DOHH2 (cell line): ENCODE measurements at regions not wholly inside any gene's neighbourhood (a gene's known extent, or its start where the extent isn't known, plus 50 kb on each side); places are given as distances from the start of the nearest gene placed in this dataset.

Experiments
- H3F3A ChIP-seq: fragments of 200-600 bp; sonication (generic), shearing (Covaris generic); 2 replicates; pipeline ENCODE4 v1.6.0; 2016; ENCODE audit warnings: antibody characterized with exemption, mild to moderate bottlenecking; ENCODE audit not compliant: control insufficient read depth, insufficient read depth
- H3K27ac ChIP-seq: fragments of 200-600 bp; sonication (generic); 2 replicates; pipeline ENCODE4 v1.5.1; 2014; ENCODE audit warnings: low read depth, mild to moderate bottlenecking, low read length, moderate library complexity
- H3K27me3 ChIP-seq: fragments of 200-600 bp; sonication (generic); 2 replicates; pipeline ENCODE4 v1.6.1; 2014; ENCODE audit warnings: mild to moderate bottlenecking, low read length, mixed read lengths; ENCODE audit not compliant: control insufficient read depth
- H3K36me3 ChIP-seq: fragments of 200-600 bp; sonication (generic); 2 replicates; pipeline ENCODE4 v1.6.1; 2014; ENCODE audit warnings: mild to moderate bottlenecking, low read length, moderate library complexity, mixed read lengths; ENCODE audit not compliant: control insufficient read depth
- H3K4me1 ChIP-seq: fragments of 200-600 bp; sonication (generic); 2 replicates; pipeline ENCODE4 v1.6.1; 2014; ENCODE audit warnings: mild to moderate bottlenecking, low read length, mixed read lengths; ENCODE audit not compliant: control insufficient read depth
- H3K4me2 ChIP-seq: fragments of 200-600 bp; sonication (generic); 2 replicates; pipeline ENCODE4 v1.6.0; 2014; ENCODE audit warnings: mild to moderate bottlenecking, low read length, moderate library complexity
- H3K4me3 ChIP-seq: fragments of 200-600 bp; sonication (generic); 2 replicates; pipeline ENCODE4 v1.5.1; 2014; ENCODE audit warnings: mild to moderate bottlenecking, low read length, mixed read lengths
- H3K79me2 ChIP-seq: fragments of 200-600 bp; sonication (generic); 2 replicates; pipeline ENCODE4 v1.6.1; 2014; ENCODE audit warnings: mild to moderate bottlenecking, low read length, mixed read lengths; ENCODE audit not compliant: control insufficient read depth
- H3K9me2 ChIP-seq: fragments of 200-600 bp; sonication (generic); replicated peaks from 2 replicates; pipeline ENCODE4 v1.6.1; 2014; ENCODE audit warnings: mild to moderate bottlenecking, low read length, mixed read lengths; ENCODE audit not compliant: control insufficient read depth
- H3K9me3 ChIP-seq: fragments of 200-600 bp; sonication (generic); 2 replicates; pipeline ENCODE4 v1.6.1; 2014; ENCODE audit warnings: antibody characterized with exemption, low read length, mixed read lengths; ENCODE audit not compliant: control insufficient read depth, insufficient read depth
- H4K20me1 ChIP-seq: fragments of 200-600 bp; sonication (generic); 2 replicates; pipeline ENCODE4 v1.6.0; 2014; ENCODE audit warnings: low read depth, mild to moderate bottlenecking, antibody characterized with exemption, low read length, moderate library complexity; ENCODE audit not compliant: control insufficient read depth, insufficient read depth
- EZH2phosphoT487 ChIP-seq: fragments of 200-600 bp; sonication (generic); IDR thresholded peaks from 2 replicates; pipeline ENCODE4 v1.6.1; 2017; ENCODE audit warnings: borderline replicate concordance, mild to moderate bottlenecking, antibody characterized with exemption, low read length, moderate library complexity, mixed read lengths
- TF ChIP-seq, protein P1 (sequence below): fragments of 200-600 bp; sonication (generic); IDR thresholded peaks from one replicate; pipeline ENCODE4 v1.5.1; 2014; ENCODE audit warnings: antibody characterized with exemption, mild to moderate bottlenecking, low read depth, low read length; ENCODE audit not compliant: poor library complexity, severe bottlenecking

GRCh38 chr10:53071505-53072125 is 299.0 kb upstream of the MBL2 start:
- no peak overlapping the region for H3K4me2 ChIP-seq
- TF ChIP-seq EZH2phosphoT487, result no peak
- TF ChIP-seq, protein P1, sequence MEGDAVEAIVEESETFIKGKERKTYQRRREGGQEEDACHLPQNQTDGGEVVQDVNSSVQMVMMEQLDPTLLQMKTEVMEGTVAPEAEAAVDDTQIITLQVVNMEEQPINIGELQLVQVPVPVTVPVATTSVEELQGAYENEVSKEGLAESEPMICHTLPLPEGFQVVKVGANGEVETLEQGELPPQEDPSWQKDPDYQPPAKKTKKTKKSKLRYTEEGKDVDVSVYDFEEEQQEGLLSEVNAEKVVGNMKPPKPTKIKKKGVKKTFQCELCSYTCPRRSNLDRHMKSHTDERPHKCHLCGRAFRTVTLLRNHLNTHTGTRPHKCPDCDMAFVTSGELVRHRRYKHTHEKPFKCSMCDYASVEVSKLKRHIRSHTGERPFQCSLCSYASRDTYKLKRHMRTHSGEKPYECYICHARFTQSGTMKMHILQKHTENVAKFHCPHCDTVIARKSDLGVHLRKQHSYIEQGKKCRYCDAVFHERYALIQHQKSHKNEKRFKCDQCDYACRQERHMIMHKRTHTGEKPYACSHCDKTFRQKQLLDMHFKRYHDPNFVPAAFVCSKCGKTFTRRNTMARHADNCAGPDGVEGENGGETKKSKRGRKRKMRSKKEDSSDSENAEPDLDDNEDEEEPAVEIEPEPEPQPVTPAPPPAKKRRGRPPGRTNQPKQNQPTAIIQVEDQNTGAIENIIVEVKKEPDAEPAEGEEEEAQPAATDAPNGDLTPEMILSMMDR, result no peak
- H3K9me2 ChIP-seq, result no peaks in the 10 kb centered on the region
- H3K27me3 ChIP-seq, result no peaks in the 10 kb centered on the region
- no peaks in the 10 kb centered on the region for H3F3A ChIP-seq
- H3K79me2 ChIP-seq, result no peaks in the 10 kb centered on the region
- no peaks in the 10 kb centered on the region for H3K36me3 ChIP-seq
- H3K27ac ChIP-seq, result no peak overlapping the region
- H3K9me3 ChIP-seq, result no peaks in the 10 kb centered on the region
- no peaks in the 10 kb centered on the region for H4K20me1 ChIP-seq
- H3K4me3 ChIP-seq, result no peak overlapping the region
- no peaks in the 10 kb centered on the region for H3K4me1 ChIP-seq

GRCh38 chr10:53069013-53069412 is 296.4 kb upstream of the MBL2 start:
- Histone ChIP-seq H3K79me2 (no peaks in the 10 kb centered on the region), H3K27me3 (no peaks in the 10 kb centered on the region), H3K27ac (no peak overlapping the region), H3F3A (no peaks in the 10 kb centered on the region), H3K9me3 (no peaks in the 10 kb centered on the region), H3K4me3 (no peak overlapping the region), H3K4me2 (no peak overlapping the region), H3K36me3 (no peaks in the 10 kb centered on the region), H3K9me2 (no peaks in the 10 kb centered on the region), H3K4me1 (no peaks in the 10 kb centered on the region), H4K20me1 (no peaks in the 10 kb centered on the region)
- no peak for TF ChIP-seq EZH2phosphoT487
- TF ChIP-seq, protein P1, result no peak

GRCh38 chr10:53064614-53065013 is 292.0 kb upstream of the MBL2 start:
- H3F3A ChIP-seq, result no peaks in the 10 kb centered on the region
- TF ChIP-seq EZH2phosphoT487, result no peak
- TF ChIP-seq, protein P1, result no peak
- H3K79me2 ChIP-seq, result no peaks in the 10 kb centered on the region
- H3K4me1 ChIP-seq, result no peaks in the 10 kb centered on the region
- H3K9me2 ChIP-seq, result no peaks in the 10 kb centered on the region
- H3K4me3 ChIP-seq, result no peak overlapping the region
- H3K36me3 ChIP-seq, result no peaks in the 10 kb centered on the region
- H3K27ac ChIP-seq, result no peak overlapping the region
- no peak overlapping the region for H3K4me2 ChIP-seq
- no peaks in the 10 kb centered on the region for H3K27me3 ChIP-seq
- no peaks in the 10 kb centered on the region for H4K20me1 ChIP-seq
- H3K9me3 ChIP-seq, result no peaks in the 10 kb centered on the region
